ENCODE measurements at regions not wholly inside any gene's neighbourhood (a gene's known extent, or its start where the extent isn't known, plus 50 kb on each side); places are given as distances from the start of the nearest gene placed in this dataset.

GRCh38 chr20:24132246-24132645 is 143.7 kb upstream of the GGTLC1 start:
- TF ChIP-seq POLR2A (IDR thresholded peaks at IDR 0.05; ENCODE audit: low read depth, low read length) (no peak), POLR2AphosphoS5 (IDR thresholded peaks at IDR 0.05; ENCODE audit: low read depth, low read length) (no peak), TAF1 (IDR thresholded peaks at IDR 0.05; ENCODE audit: borderline replicate concordance, low read depth, low read length) (no peak)
- DNase-seq (ENCODE audit: insufficient read length) (no peak), FAIRE-seq (no peak)

GRCh38 chr20:24131684-24132083 is 143.1 kb upstream of the GGTLC1 start:
- no peak for TF ChIP-seq POLR2AphosphoS5 (IDR thresholded peaks at IDR 0.05; ENCODE audit: low read depth, low read length)
- no peak for TF ChIP-seq TAF1 (IDR thresholded peaks at IDR 0.05; ENCODE audit: borderline replicate concordance, low read depth, low read length)
- TF ChIP-seq POLR2A (IDR thresholded peaks at IDR 0.05; ENCODE audit: low read depth, low read length), result no peak
- DNase-seq (ENCODE audit: insufficient read length) (no peak), FAIRE-seq (no peak)

GRCh38 chr20:24131281-24131680 is 142.7 kb upstream of the GGTLC1 start:
- FAIRE-seq, result no peak
- TF ChIP-seq POLR2AphosphoS5 (IDR thresholded peaks at IDR 0.05; ENCODE audit: low read depth, low read length) (no peak), TAF1 (IDR thresholded peaks at IDR 0.05; ENCODE audit: borderline replicate concordance, low read depth, low read length) (no peak), POLR2A (IDR thresholded peaks at IDR 0.05; ENCODE audit: low read depth, low read length) (no peak)
- DNase-seq (ENCODE audit: insufficient read length), result no peak

- FAIRE-seq (no peak), DNase-seq (ENCODE audit: insufficient read length) (no peak)
- TF ChIP-seq TAF1 (IDR thresholded peaks at IDR 0.05; ENCODE audit: borderline replicate concordance, low read depth, low read length), result no peak
- TF ChIP-seq POLR2A (IDR thresholded peaks at IDR 0.05; ENCODE audit: low read depth, low read length), result no peak
- no peak for TF ChIP-seq POLR2AphosphoS5 (IDR thresholded peaks at IDR 0.05; ENCODE audit: low read depth, low read length)
Measured at GRCh38 chr20:24129641-24130040, 141.1 kb upstream of the GGTLC1 start.

DNA sequence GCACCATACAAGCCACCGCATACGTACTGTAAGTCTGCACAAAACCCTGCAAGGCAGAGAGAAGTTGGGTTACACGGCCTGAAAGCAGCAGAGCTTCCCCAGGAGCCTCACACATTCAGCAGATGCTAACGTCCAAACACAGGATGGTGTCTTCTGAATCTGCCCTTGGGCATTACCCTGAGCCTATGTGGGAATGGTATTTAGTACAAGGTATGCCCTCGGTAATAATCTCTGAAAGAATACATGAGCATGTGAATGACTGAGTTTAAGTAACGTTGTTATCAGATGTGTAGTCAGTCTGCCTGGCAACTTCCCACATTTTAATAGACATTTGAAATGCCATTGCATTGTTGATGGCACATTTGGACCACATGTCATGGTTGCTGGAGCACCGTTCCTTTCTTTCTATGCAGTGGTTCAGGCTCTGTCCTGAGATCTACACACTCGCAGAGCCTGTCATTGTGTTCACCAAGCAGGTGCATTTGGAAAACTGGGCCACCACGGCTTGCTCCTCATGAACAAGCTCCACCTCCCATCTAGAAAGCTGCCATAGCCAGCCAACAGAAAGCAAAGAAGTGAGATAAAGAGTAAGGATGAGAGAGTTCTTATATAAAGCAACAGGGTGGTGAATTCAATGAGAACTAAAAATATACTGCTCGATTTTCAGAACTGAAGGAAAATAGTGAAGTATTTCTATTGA is 136.5 kb upstream of the GGTLC1 start:
- TF ChIP-seq POLR2AphosphoS5 (IDR thresholded peaks at IDR 0.05; ENCODE audit: low read depth, low read length) (no peak), TAF1 (IDR thresholded peaks at IDR 0.05; ENCODE audit: borderline replicate concordance, low read depth, low read length) (no peak), POLR2A (IDR thresholded peaks at IDR 0.05; ENCODE audit: low read depth, low read length) (no peak)
- DNase-seq (ENCODE audit: insufficient read length) (no peak), FAIRE-seq (no peak)

GRCh38 chr20:24124003-24124402 is 135.4 kb upstream of the GGTLC1 start:
- TF ChIP-seq POLR2A (IDR thresholded peaks at IDR 0.05; ENCODE audit: low read depth, low read length), result no peak
- no peak for TF ChIP-seq TAF1 (IDR thresholded peaks at IDR 0.05; ENCODE audit: borderline replicate concordance, low read depth, low read length)
- no peak for TF ChIP-seq POLR2AphosphoS5 (IDR thresholded peaks at IDR 0.05; ENCODE audit: low read depth, low read length)
- DNase-seq (ENCODE audit: insufficient read length) (no peak), FAIRE-seq (no peak)

- FAIRE-seq (no peak), DNase-seq (ENCODE audit: insufficient read length) (no peak)
- TF ChIP-seq POLR2A (IDR thresholded peaks at IDR 0.05; ENCODE audit: low read depth, low read length), result no peak
- no peak for TF ChIP-seq POLR2AphosphoS5 (IDR thresholded peaks at IDR 0.05; ENCODE audit: low read depth, low read length)
- no peak for TF ChIP-seq TAF1 (IDR thresholded peaks at IDR 0.05; ENCODE audit: borderline replicate concordance, low read depth, low read length)
Measured at GRCh38 chr20:24118441-24119175, 130.0 kb upstream of the GGTLC1 start.

DNA sequence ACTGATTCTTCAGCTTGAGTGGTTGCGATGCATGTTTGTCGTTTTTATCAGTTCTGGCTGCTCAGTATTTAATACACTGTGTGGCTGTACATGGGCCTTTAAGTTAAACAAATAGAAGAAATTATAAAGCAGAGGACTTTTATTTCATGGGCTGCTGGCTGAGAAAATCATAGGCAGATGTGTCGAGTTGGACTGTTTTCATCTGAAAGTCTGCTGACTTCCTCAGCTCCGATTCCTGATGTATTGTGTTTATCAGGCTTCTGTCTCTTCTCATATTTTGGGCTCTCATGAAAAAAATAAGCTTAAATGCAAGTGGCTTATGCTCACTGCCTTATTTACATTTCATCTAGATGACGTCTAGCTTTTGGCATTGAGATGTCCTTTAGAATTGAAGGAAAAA is 129.5 kb upstream of the GGTLC1 start:
- TF ChIP-seq POLR2AphosphoS5 (IDR thresholded peaks at IDR 0.05; ENCODE audit: low read depth, low read length), result no peak
- TF ChIP-seq POLR2A (IDR thresholded peaks at IDR 0.05; ENCODE audit: low read depth, low read length), result no peak
- no peak for TF ChIP-seq TAF1 (IDR thresholded peaks at IDR 0.05; ENCODE audit: borderline replicate concordance, low read depth, low read length)
- no peak for DNase-seq (ENCODE audit: insufficient read length)
- FAIRE-seq, result no peak

DNA sequence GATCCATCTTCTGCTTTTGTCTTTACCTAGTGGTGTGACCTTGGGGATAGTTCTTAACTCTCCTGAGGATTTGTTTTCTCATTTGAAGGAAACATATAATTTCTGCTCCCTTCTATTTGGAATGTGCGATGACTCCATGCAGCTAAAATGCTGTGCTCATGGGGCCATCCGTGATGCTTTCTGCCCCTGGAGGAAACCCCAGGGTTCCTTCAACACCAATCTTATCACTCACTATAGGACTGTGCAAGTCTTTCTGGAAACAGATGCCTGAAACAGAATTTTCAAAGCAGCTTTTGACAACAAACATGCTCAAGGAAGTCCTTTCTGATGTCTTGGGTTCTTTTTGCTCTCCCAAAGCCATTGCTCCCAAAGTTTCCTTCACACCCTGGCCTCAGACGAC is 128.8 kb upstream of the GGTLC1 start:
- FAIRE-seq (no peak), DNase-seq (ENCODE audit: insufficient read length) (no peak)
- no peak for TF ChIP-seq POLR2AphosphoS5 (IDR thresholded peaks at IDR 0.05; ENCODE audit: low read depth, low read length)
- TF ChIP-seq POLR2A (IDR thresholded peaks at IDR 0.05; ENCODE audit: low read depth, low read length), result no peak
- TF ChIP-seq TAF1 (IDR thresholded peaks at IDR 0.05; ENCODE audit: borderline replicate concordance, low read depth, low read length), result no peak

- no peak for DNase-seq (ENCODE audit: insufficient read length)
- no peak for FAIRE-seq
Measured at GRCh38 chr20:24116611-24117010, 128.0 kb upstream of the GGTLC1 start.

DNA sequence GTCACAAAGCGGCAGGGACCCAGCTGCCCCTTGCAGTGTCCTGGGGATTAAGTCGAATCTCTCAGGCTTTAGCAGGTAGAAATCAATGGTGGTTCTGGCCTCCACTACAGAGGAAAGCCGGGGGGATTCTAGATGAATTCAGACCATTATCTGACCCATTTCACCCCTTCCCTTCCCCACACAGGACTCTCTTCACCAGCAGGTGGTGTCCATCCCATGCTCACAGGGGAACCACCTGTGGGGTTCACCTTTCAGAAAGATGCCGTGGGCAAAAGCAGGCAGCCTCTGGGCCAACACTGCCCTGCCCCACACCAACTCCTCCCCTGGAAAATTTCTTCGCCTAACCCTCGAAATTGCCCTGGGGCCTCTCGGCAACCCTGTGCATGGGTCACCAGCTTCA is 123.8 kb upstream of the GGTLC1 start:
- DNase-seq (ENCODE audit: insufficient read length) (no peak), FAIRE-seq (no peak)
- TF ChIP-seq POLR2AphosphoS5 (IDR thresholded peaks at IDR 0.05; ENCODE audit: low read depth, low read length) (no peak), POLR2A (IDR thresholded peaks at IDR 0.05; ENCODE audit: low read depth, low read length) (no peak)

More at GRCh38 chr20:24116611-24117010, 128.0 kb upstream of the GGTLC1 start:
- TF ChIP-seq POLR2AphosphoS5 (IDR thresholded peaks at IDR 0.05; ENCODE audit: low read depth, low read length) (no peak), POLR2A (IDR thresholded peaks at IDR 0.05; ENCODE audit: low read depth, low read length) (no peak), TAF1 (IDR thresholded peaks at IDR 0.05; ENCODE audit: borderline replicate concordance, low read depth, low read length) (no peak)

DNA sequence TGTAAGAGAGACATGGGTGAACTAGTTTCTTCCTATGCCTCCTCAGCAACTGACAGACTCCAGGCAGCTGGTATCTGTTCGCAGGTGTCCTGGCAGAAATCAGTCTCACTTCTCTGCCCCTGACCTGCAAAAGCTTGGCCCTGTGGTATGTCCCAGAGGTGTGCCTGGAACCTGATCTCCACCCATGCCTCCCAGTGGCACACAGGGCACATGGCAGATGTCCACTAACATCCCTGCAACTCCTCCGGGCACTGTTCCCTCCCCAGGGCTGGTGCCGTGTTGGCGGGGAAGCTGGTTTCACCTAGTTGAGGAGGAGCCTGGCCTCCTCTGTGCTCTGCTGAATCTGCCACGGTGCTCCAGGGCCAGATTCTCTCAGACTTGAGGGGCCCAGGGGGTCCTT is 123.3 kb upstream of the GGTLC1 start:
- FAIRE-seq (no peak), DNase-seq (ENCODE audit: insufficient read length) (no peak)
- TF ChIP-seq POLR2AphosphoS5 (IDR thresholded peaks at IDR 0.05; ENCODE audit: low read depth, low read length) (no peak), POLR2A (IDR thresholded peaks at IDR 0.05; ENCODE audit: low read depth, low read length) (no peak), TAF1 (IDR thresholded peaks at IDR 0.05; ENCODE audit: borderline replicate concordance, low read depth, low read length) (no peak)
